Ishikawa (cell line): ENCODE measurements at regions not wholly inside any gene's neighbourhood (a gene's known extent, or its start where the extent isn't known, plus 50 kb on each side); places are given as distances from the start of the nearest gene placed in this dataset.

Experiments used
- CEBPB ChIP-seq: IDR thresholded peaks from 2 replicates; pipeline ENCODE4 v1.6.1; 2012
- CREB1 ChIP-seq: IDR thresholded peaks from 2 replicates; pipeline ENCODE4 v1.6.1; 2012; ENCODE audit warnings: low read depth
- EGR1 ChIP-seq: IDR thresholded peaks from 2 replicates; pipeline ENCODE4 v1.6.1; 2012
- EP300 ChIP-seq: IDR thresholded peaks from 2 replicates; pipeline ENCODE4 v1.6.1; 2012; ENCODE audit warnings: borderline replicate concordance
- MAX ChIP-seq: IDR thresholded peaks from 2 replicates; pipeline ENCODE4 v1.6.1; 2012
- NFIC ChIP-seq: IDR thresholded peaks from 2 replicates; pipeline ENCODE4 v1.6.1; 2012
- RAD21 ChIP-seq: IDR thresholded peaks from 2 replicates; pipeline ENCODE4 v1.6.1; 2012; ENCODE audit warnings: low read depth
- REST ChIP-seq: IDR thresholded peaks from 2 replicates; pipeline ENCODE4 v1.6.1; 2012; ENCODE audit warnings: low read depth, mild to moderate bottlenecking
- TAF1 ChIP-seq: IDR thresholded peaks from 2 replicates; pipeline ENCODE4 v1.6.1; 2012; ENCODE audit warnings: low read depth, mild to moderate bottlenecking
- TCF12 ChIP-seq: IDR thresholded peaks from 2 replicates; pipeline ENCODE4 v1.6.1; 2012; ENCODE audit warnings: low read depth
- TEAD4 ChIP-seq: IDR thresholded peaks from 2 replicates; pipeline ENCODE4 v1.6.1; 2012
- YY1 ChIP-seq: IDR thresholded peaks from 2 replicates; pipeline ENCODE4 v1.6.1; 2012; ENCODE audit warnings: low read depth
- ZBTB7A ChIP-seq: IDR thresholded peaks from 2 replicates; pipeline ENCODE4 v1.6.1; 2012; ENCODE audit warnings: low read depth

- TF ChIP-seq EP300 (no peak), EGR1 (no peak), REST (no peak), TCF12 (no peak), MAX (no peak), CREB1 (no peak), CEBPB (no peak), YY1 (no peak), TAF1 (no peak), ZBTB7A (no peak), RAD21 (no peak), TEAD4 (no peak), NFIC (no peak)
Observed at GRCh38 chr2:128625963-128626759, 307.5 kb upstream of the HS6ST1 start.
